ENCODE measurements at regions not wholly inside any gene's neighbourhood (a gene's known extent, or its start where the extent isn't known, plus 50 kb on each side); places are given as distances from the start of the nearest gene placed in this dataset.
A peak's percentile ranks its signal among the peaks of the same experiment; 100 is the strongest.

GRCh38 chr9:115301581-115301980 is 183.6 kb upstream of the TNC start:
- H3K36me3 ChIP-seq: no peaks in the 10 kb centered on the region
- H3K9ac ChIP-seq: no peak overlapping the region
- H3K4me1 ChIP-seq: peaks cover 0 to 33% (median 12%) of the 10 kb centered on the region in 10 experiments; a peak in 15 of 20 replicates
- no peaks in the 10 kb centered on the region for H3K9me3 ChIP-seq (replicated peaks in 1 of 11)
- TF ChIP-seq Cebpa-rat (IDR thresholded peaks at IDR 0.05): no peak
- H3K4me2 ChIP-seq: no peak overlapping the region
- H3K27ac ChIP-seq: no peak overlapping the region
- no peak overlapping the region for H3K4me3 ChIP-seq
- H3K27me3 ChIP-seq: no peaks in the 10 kb centered on the region
- H4K20me1 ChIP-seq: no peaks in the 10 kb centered on the region

- no peaks in the 10 kb centered on the region for H3K36me3 ChIP-seq
- H3K4me2 ChIP-seq: peak overlapping the region in 7 of 11 experiments; percentile 3 to 59 (median 34); a peak in 10 of 22 replicates
- H3K9ac ChIP-seq: no peak overlapping the region
- H4K20me1 ChIP-seq: no peaks in the 10 kb centered on the region
- TF ChIP-seq Cebpa-rat (IDR thresholded peaks at IDR 0.05): no peak
- no peaks in the 10 kb centered on the region for H3K27me3 ChIP-seq
- no peaks in the 10 kb centered on the region for H3K9me3 ChIP-seq (replicated peaks in 1 of 11)
- H3K4me1 ChIP-seq: peaks cover 0 to 12% (median 6%) of the 10 kb centered on the region in 10 experiments; a peak in 7 of 20 replicates
- H3K4me3 ChIP-seq: no peak overlapping the region
- H3K27ac ChIP-seq: no peak overlapping the region
These were observed 187.6 kb upstream of the TNC start for GRCh38 chr9:115305543-115305942.

GRCh38 chr9:115306865-115307264 is 188.9 kb upstream of the TNC start:
- H3K4me1 ChIP-seq: peaks cover 0 to 12% (median 6%) of the 10 kb centered on the region in 10 experiments; a peak in 7 of 20 replicates
- no peaks in the 10 kb centered on the region for H3K27me3 ChIP-seq
- H3K27ac ChIP-seq: no peak overlapping the region
- peaks cover 0 to 11% (median 6%) of the 10 kb centered on the region in 11 experiments; a peak in 10 of 22 replicates for H3K9me3 ChIP-seq (replicated peaks in 1 of 11)
- no peak overlapping the region for H3K9ac ChIP-seq
- no peak overlapping the region for H3K4me2 ChIP-seq
- H3K4me3 ChIP-seq: no peak overlapping the region
- TF ChIP-seq Cebpa-rat (IDR thresholded peaks at IDR 0.05): no peak
- no peaks in the 10 kb centered on the region for H4K20me1 ChIP-seq
- H3K36me3 ChIP-seq: no peaks in the 10 kb centered on the region

DNA sequence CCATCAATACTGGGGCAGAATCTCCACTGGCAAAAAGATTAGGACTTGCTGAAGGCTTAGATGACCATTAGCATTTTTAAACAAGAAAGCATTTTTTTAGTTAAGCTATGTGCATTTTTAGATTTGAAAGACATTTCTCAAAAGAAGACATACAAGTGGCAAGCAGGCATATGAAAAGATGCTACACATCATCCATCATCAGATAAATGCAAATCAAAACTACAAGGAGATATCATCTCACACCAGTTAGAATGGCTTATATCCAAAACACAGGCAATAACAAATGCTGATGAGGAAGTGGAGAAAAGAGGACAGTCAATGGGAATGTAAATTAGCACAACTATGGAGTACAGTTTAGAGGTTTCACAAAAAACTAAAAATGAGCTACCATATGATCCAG is 195.6 kb upstream of the TNC start:
- H3K9ac ChIP-seq: no peak overlapping the region
- H3K36me3 ChIP-seq: no peaks in the 10 kb centered on the region
- no peaks in the 10 kb centered on the region for H4K20me1 ChIP-seq
- H3K27ac ChIP-seq: no peak overlapping the region
- H3K4me2 ChIP-seq: no peak overlapping the region
- H3K27me3 ChIP-seq: no peaks in the 10 kb centered on the region
- no peaks in the 10 kb centered on the region for H3K4me1 ChIP-seq
- no peak overlapping the region for H3K4me3 ChIP-seq
- no peak for TF ChIP-seq Cebpa-rat (IDR thresholded peaks at IDR 0.05)
- H3K9me3 ChIP-seq (replicated peaks in 1 of 11): peaks cover 10 to 39% (median 28%) of the 10 kb centered on the region in 11 experiments

DNA sequence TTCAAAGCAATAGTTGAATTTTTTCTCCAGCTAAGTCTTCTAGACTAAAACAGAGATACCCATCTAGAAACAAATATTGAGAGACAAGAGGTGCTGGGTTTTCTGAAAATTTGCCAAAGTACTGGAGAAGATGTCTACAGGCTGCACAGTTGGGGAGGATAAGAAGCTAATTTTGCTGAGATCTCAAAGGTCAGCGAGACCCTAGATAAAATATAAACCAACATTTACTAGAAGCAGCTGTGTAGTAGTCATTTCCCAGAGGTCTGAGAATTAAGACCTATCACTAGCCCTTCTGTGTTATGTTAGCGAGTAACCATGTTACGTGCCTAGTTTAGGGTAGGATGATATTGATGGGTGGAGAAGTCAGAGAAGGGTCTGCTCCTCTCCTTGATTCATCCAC is 208.5 kb upstream of the TNC start:
- no peak for TF ChIP-seq Cebpa-rat (IDR thresholded peaks at IDR 0.05)

GRCh38 chr9:115327436-115328122 is 209.6 kb upstream of the TNC start:
- H3K27me3 ChIP-seq: no peaks in the 10 kb centered on the region
- no peaks in the 10 kb centered on the region for H3K36me3 ChIP-seq
- no peak overlapping the region for H3K9ac ChIP-seq
- TF ChIP-seq Cebpa-rat (IDR thresholded peaks at IDR 0.05): no peak
- H3K4me2 ChIP-seq: no peak overlapping the region
- H3K27ac ChIP-seq: no peak overlapping the region
- no peaks in the 10 kb centered on the region for H4K20me1 ChIP-seq
- H3K9me3 ChIP-seq (replicated peaks in 1 of 11): no peaks in the 10 kb centered on the region
- H3K4me3 ChIP-seq: no peak overlapping the region
- peaks cover 0 to 2% (median 0%) of the 10 kb centered on the region in 10 experiments; a peak in 3 of 20 replicates for H3K4me1 ChIP-seq

More for the DNA sequence above, 208.5 kb upstream of the TNC start:
- H3K9ac ChIP-seq: no peak overlapping the region
- H3K9me3 ChIP-seq (replicated peaks in 1 of 11): no peaks in the 10 kb centered on the region
- no peak overlapping the region for H3K27ac ChIP-seq
- no peaks in the 10 kb centered on the region for H4K20me1 ChIP-seq
- no peaks in the 10 kb centered on the region for H3K36me3 ChIP-seq
- H3K4me3 ChIP-seq: no peak overlapping the region
- H3K27me3 ChIP-seq: no peaks in the 10 kb centered on the region
- no peak overlapping the region for H3K4me2 ChIP-seq
- H3K4me1 ChIP-seq: no peaks in the 10 kb centered on the region

- H3K36me3 ChIP-seq: no peaks in the 10 kb centered on the region
These were observed 210.3 kb upstream of the TNC start for GRCh38 chr9:115328228-115328627.

GRCh38 chr9:115328677-115329076 is 210.7 kb upstream of the TNC start:
- no peak overlapping the region for H3K9ac ChIP-seq
- TF ChIP-seq Cebpa-rat (IDR thresholded peaks at IDR 0.05): no peak
- no peaks in the 10 kb centered on the region for H3K36me3 ChIP-seq
- no peaks in the 10 kb centered on the region for H3K27me3 ChIP-seq
- no peak overlapping the region for H3K27ac ChIP-seq
- H4K20me1 ChIP-seq: no peaks in the 10 kb centered on the region
- no peak overlapping the region for H3K4me3 ChIP-seq
- no peaks in the 10 kb centered on the region for H3K9me3 ChIP-seq (replicated peaks in 1 of 11)
- H3K4me1 ChIP-seq: peaks cover 0 to 13% (median 3%) of the 10 kb centered on the region in 10 experiments; a peak in 6 of 20 replicates
- no peak overlapping the region for H3K4me2 ChIP-seq

More at GRCh38 chr9:115328228-115328627, 210.3 kb upstream of the TNC start:
- Histone ChIP-seq H3K4me3 (no peak overlapping the region), H3K9me3 (replicated peaks in 1 of 11) (no peaks in the 10 kb centered on the region), H4K20me1 (no peaks in the 10 kb centered on the region), H3K4me1 (peaks cover 0 to 8% (median 3%) of the 10 kb centered on the region in 10 experiments; a peak in 6 of 20 replicates), H3K27me3 (no peaks in the 10 kb centered on the region), H3K9ac (no peak overlapping the region), H3K4me2 (no peak overlapping the region), H3K27ac (no peak overlapping the region)
- no peak for TF ChIP-seq Cebpa-rat (IDR thresholded peaks at IDR 0.05)

DNA sequence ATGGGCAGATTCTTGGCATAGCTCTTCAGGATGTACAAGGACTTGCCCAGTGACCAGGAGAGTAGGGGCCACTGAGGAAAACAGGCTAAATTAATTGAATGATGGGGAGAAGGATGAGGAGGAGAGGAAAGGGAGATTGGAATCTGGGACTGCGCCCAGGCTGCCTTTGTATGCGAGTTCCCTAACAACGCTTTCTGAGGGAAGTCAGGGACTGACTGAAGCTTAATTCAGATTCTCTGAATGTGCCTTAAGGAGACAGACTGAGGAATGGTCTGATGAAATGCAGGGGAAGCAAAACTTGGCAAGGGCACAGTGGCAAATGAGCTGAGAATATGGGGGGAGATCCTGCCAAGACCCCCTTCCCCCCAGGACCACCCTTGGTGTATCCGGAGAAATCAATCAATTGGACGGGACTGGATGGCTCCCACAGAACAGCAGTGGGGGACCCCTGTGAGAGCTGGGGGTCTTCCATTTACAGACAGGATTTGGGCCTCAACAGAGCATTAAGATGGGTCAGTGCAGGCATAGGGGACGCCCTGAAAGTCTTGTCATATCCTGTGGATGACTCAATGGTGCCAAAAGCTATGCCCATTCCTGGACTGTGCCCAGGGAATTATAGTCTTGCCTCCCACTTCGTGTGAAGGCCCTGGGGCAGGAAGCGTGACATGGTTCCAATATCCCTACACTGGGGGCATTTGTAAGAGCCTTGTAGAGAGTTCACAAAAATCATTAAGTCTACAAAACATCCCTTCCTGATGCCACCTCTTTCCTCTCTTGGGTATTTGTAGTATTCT is 215.5 kb upstream of the TNC start:
- Histone ChIP-seq H3K9me3 (replicated peaks in 1 of 11) (peaks cover 0 to 11% (median 0%) of the 10 kb centered on the region in 11 experiments; a peak in 4 of 22 replicates), H3K4me3 (no peak overlapping the region), H3K4me2 (peak overlapping the region in 4 of 11 experiments; percentile 8 to 40 (median 22); a peak in 5 of 22 replicates), H3K9ac (no peak overlapping the region), H3K36me3 (no peaks in the 10 kb centered on the region), H3K4me1 (peaks cover 0 to 15% (median 3%) of the 10 kb centered on the region in 10 experiments; a peak in 6 of 20 replicates), H3K27me3 (no peaks in the 10 kb centered on the region), H4K20me1 (no peaks in the 10 kb centered on the region), H3K27ac (no peak overlapping the region)
- no peak for TF ChIP-seq Cebpa-rat (IDR thresholded peaks at IDR 0.05)

All from BLaER1 treated with 17β-estradiol and CSF1 and Interleukin-3, amounts not matched to agents 10 nM and 100 nM (cell line).